ENCODE measurements at regions not wholly inside any gene's neighbourhood (a gene's known extent, or its start where the extent isn't known, plus 50 kb on each side); places are given as distances from the start of the nearest gene placed in this dataset.

GRCh38 chr3:88369337-88369736, 219.6 kb downstream of the C3orf38 start:
- no peak for ATAC-seq
- intact Hi-C loops (cut with DNase I, micrococcal nuclease), result no loop called here
- no peak for DNase-seq

- DNase-seq (no peak), ATAC-seq (no peak)
- intact Hi-C loops (cut with DNase I, micrococcal nuclease), result no loop called here
Observed at GRCh38 chr3:88369767-88370166, 220.0 kb downstream of the C3orf38 start.

- intact Hi-C loops (cut with DNase I, micrococcal nuclease), result no loop called here
- DNase-seq, result no peak
- ATAC-seq, result no peak
Observed at GRCh38 chr3:88385090-88385489, 235.3 kb downstream of the C3orf38 start.

GRCh38 chr3:88398581-88398980, 248.8 kb downstream of the C3orf38 start:
- ATAC-seq (no peak), DNase-seq (no peak)
- intact Hi-C loops (cut with DNase I, micrococcal nuclease), result no loop called here

- ATAC-seq (no peak), DNase-seq (no peak)
- intact Hi-C loops (cut with DNase I, micrococcal nuclease), result no loop called here
Observed at GRCh38 chr3:88403319-88403718, 253.6 kb downstream of the C3orf38 start.

GRCh38 chr3:88408097-88408496, 258.3 kb downstream of the C3orf38 start:
- no peak for ATAC-seq
- intact Hi-C loops (cut with DNase I, micrococcal nuclease), result no loop called here

GRCh38 chr3:88408935-88409334, 259.2 kb downstream of the C3orf38 start:
- no peak for ATAC-seq

More at GRCh38 chr3:88408097-88408496, 258.3 kb downstream of the C3orf38 start:
- DNase-seq, result no peak

GRCh38 chr3:88410259-88410658, 260.5 kb downstream of the C3orf38 start:
- intact Hi-C loops (cut with DNase I, micrococcal nuclease), result no loop called here
- ATAC-seq, result no peak
- no peak for DNase-seq

More at GRCh38 chr3:88408935-88409334, 259.2 kb downstream of the C3orf38 start:
- intact Hi-C loops (cut with DNase I, micrococcal nuclease), result no loop called here
- DNase-seq, result no peak

GRCh38 chr3:88412346-88412745, 262.6 kb downstream of the C3orf38 start:
- ATAC-seq, result no peak
- intact Hi-C loops (cut with DNase I, micrococcal nuclease), result no loop called here
- DNase-seq, result no peak

GRCh38 chr3:88416436-88416835, 266.7 kb downstream of the C3orf38 start:
- no peak for ATAC-seq
- DNase-seq, result no peak
- intact Hi-C loops (cut with DNase I, micrococcal nuclease), result no loop called here

- DNase-seq, result no peak
- intact Hi-C loops (cut with DNase I, micrococcal nuclease), result no loop called here
- ATAC-seq, result no peak
Observed at GRCh38 chr3:88418219-88418618, 268.5 kb downstream of the C3orf38 start.

GRCh38 chr3:88433568-88433967, 283.8 kb downstream of the C3orf38 start:
- intact Hi-C loops (cut with DNase I, micrococcal nuclease), result no loop called here
- no peak for ATAC-seq
- DNase-seq, result no peak

GRCh38 chr3:88434001-88434400, 284.2 kb downstream of the C3orf38 start:
- intact Hi-C loops (cut with DNase I, micrococcal nuclease), result no loop called here

GRCh38 chr3:88440701-88441100, 290.9 kb downstream of the C3orf38 start:
- DNase-seq (no peak), ATAC-seq (no peak)
- intact Hi-C loops (cut with DNase I, micrococcal nuclease), result no loop called here

More at GRCh38 chr3:88434001-88434400, 284.2 kb downstream of the C3orf38 start:
- DNase-seq, result no peak
- ATAC-seq, result no peak

GRCh38 chr3:88443066-88443465, 293.3 kb downstream of the C3orf38 start:
- no peak for DNase-seq
- intact Hi-C loops (cut with DNase I, micrococcal nuclease), result no loop called here
- no peak for ATAC-seq

GRCh38 chr3:88444251-88444650, 294.5 kb downstream of the C3orf38 start:
- DNase-seq, result no peak
- ATAC-seq, result no peak
- intact Hi-C loops (cut with DNase I, micrococcal nuclease), result no loop called here

- ATAC-seq (no peak), DNase-seq (no peak)
- intact Hi-C loops (cut with DNase I, micrococcal nuclease), result no loop called here
Observed at GRCh38 chr3:88452228-88452627, 302.5 kb downstream of the C3orf38 start.

- DNase-seq, result no peak
- intact Hi-C loops (cut with DNase I, micrococcal nuclease), result no loop called here
- ATAC-seq, result no peak
Observed at GRCh38 chr3:88460369-88460768, 310.6 kb downstream of the C3orf38 start.

- DNase-seq (no peak), ATAC-seq (no peak)
- intact Hi-C loops (cut with DNase I, micrococcal nuclease), result no loop called here
Observed at GRCh38 chr3:88462230-88462629, 312.5 kb downstream of the C3orf38 start.

GRCh38 chr3:88467191-88467590, 317.4 kb downstream of the C3orf38 start:
- no peak for DNase-seq
- intact Hi-C loops (cut with DNase I, micrococcal nuclease), result no loop called here
- ATAC-seq, result no peak

- ATAC-seq (no peak), DNase-seq (no peak)
- intact Hi-C loops (cut with DNase I, micrococcal nuclease), result no loop called here
Observed at GRCh38 chr3:88469216-88469615, 319.5 kb downstream of the C3orf38 start.

GRCh38 chr3:88478460-88478859, 328.7 kb downstream of the C3orf38 start:
- ATAC-seq (no peak), DNase-seq (no peak)
- intact Hi-C loops (cut with DNase I, micrococcal nuclease), result no loop called here

All from left colon (tissue), 2 donors.